ENCODE measurements at regions not wholly inside any gene's neighbourhood (a gene's known extent, or its start where the extent isn't known, plus 50 kb on each side); places are given as distances from the start of the nearest gene placed in this dataset.
A peak's percentile ranks its signal among the peaks of the same experiment; 100 is the strongest.

DNA sequence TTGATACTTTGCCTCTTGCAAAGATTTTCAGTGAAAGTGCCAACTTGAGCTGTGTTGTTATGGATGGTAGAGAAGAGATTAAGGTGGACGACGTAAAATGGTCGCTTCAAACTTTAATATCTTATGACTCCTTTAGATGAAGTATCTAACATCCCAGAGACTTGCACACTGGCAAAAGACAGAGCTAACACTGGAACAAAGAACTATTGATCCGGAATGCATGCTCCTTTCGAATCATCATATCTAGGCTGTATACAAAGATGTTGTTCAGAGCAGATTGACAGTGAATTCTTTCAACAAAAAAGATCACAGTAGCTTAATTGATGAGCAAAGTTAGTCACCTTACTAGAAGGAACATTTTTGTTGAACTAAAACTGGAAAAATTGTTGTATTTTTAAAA is 592.7 kb downstream of the NXPH1 start:
- TF ChIP-seq, protein P1, sequence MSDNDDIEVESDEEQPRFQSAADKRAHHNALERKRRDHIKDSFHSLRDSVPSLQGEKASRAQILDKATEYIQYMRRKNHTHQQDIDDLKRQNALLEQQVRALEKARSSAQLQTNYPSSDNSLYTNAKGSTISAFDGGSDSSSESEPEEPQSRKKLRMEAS (IDR thresholded peaks at IDR 0.05; ENCODE audit: low read depth, low read length) = no peak
- TF ChIP-seq POLR2A (IDR thresholded peaks at IDR 0.05; ENCODE audit: extremely low read depth, insufficient read length) (no peak), MYC (IDR thresholded peaks at IDR 0.05; ENCODE audit: low read depth, low read length) (no peak)
- TF ChIP-seq, protein P2, sequence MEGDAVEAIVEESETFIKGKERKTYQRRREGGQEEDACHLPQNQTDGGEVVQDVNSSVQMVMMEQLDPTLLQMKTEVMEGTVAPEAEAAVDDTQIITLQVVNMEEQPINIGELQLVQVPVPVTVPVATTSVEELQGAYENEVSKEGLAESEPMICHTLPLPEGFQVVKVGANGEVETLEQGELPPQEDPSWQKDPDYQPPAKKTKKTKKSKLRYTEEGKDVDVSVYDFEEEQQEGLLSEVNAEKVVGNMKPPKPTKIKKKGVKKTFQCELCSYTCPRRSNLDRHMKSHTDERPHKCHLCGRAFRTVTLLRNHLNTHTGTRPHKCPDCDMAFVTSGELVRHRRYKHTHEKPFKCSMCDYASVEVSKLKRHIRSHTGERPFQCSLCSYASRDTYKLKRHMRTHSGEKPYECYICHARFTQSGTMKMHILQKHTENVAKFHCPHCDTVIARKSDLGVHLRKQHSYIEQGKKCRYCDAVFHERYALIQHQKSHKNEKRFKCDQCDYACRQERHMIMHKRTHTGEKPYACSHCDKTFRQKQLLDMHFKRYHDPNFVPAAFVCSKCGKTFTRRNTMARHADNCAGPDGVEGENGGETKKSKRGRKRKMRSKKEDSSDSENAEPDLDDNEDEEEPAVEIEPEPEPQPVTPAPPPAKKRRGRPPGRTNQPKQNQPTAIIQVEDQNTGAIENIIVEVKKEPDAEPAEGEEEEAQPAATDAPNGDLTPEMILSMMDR (IDR thresholded peaks at IDR 0.05; ENCODE audit: low read depth, low read length) = no peak
- H3K4me3 ChIP-seq (ENCODE audit: low read depth, low read length) = no peak overlapping the region
- DNase-seq (ENCODE audit: low read depth) = no peak

DNA sequence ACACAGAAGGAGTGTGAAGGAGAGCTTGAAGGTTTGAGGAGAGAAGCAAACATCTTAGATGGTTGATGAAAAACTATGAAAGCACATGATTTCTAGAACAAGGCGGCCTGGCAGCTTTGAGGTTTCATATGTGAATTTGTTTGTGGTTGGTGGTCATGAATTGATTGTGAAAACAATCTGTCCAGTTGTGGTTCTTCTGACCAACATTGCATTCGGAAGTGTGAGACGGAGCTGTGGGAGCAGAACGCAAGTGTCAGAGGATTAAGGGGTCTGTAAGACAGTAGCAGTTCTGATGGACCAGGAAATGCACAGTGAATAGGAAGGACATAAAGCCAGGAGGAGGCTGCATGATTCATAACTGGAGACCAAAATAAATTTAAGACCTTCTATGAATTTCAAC is 594.6 kb downstream of the NXPH1 start:
- no peak for TF ChIP-seq POLR2A (IDR thresholded peaks at IDR 0.05; ENCODE audit: extremely low read depth, insufficient read length)
- TF ChIP-seq, protein P2 (IDR thresholded peaks at IDR 0.05; ENCODE audit: low read depth, low read length) = no peak
- no peak for TF ChIP-seq MYC (IDR thresholded peaks at IDR 0.05; ENCODE audit: low read depth, low read length)
- TF ChIP-seq, protein P1 (IDR thresholded peaks at IDR 0.05; ENCODE audit: low read depth, low read length) = no peak
- DNase-seq (ENCODE audit: low read depth) = peak; percentile 9
- H3K4me3 ChIP-seq (ENCODE audit: low read depth, low read length) = no peak overlapping the region

DNA sequence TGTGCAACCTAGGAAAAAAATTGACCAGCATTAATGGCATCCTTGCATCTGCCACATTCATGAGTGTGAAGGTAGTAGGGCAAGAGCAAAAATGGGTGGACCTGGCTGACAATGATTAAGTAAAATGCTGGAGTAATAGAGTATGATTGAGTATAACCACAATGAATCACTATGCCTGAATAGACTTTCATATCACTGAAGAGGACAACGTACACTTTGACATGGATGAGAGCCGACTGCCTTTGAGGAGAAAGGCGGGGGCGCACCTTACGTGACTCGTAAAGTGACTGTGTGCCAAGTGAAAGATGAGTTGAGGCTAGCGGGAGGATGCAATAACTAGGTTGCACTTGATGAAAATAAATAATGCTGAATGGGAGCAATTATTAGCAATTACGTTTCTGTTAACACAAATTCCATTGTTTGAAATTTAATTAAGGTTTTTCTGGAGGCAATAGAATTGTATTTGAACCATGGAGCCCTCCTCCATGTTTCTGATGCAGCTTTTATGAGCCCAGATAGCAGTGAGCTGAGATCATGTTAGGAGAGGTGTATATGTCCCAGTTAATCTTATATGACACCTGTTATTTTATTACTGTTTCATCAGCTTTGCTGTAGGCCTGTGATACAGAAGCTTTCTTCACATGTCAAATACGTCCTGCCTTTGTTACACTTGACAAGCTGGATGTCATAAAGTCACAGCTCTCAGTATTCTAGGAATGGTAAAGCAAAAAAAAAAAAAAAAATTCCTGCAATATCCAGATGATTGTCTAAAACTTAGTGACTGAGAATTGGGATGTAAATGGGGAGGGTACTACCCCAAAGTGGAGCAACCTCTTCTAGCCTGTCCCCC is 596.5 kb downstream of the NXPH1 start:
- no peak overlapping the region for H3K4me3 ChIP-seq (ENCODE audit: low read depth, low read length)
- no peak for DNase-seq (ENCODE audit: low read depth)
- TF ChIP-seq MYC (IDR thresholded peaks at IDR 0.05; ENCODE audit: low read depth, low read length) (no peak), POLR2A (IDR thresholded peaks at IDR 0.05; ENCODE audit: extremely low read depth, insufficient read length) (no peak)
- TF ChIP-seq, protein P2 (IDR thresholded peaks at IDR 0.05; ENCODE audit: low read depth, low read length) = no peak
- TF ChIP-seq, protein P1 (IDR thresholded peaks at IDR 0.05; ENCODE audit: low read depth, low read length) = no peak

DNA sequence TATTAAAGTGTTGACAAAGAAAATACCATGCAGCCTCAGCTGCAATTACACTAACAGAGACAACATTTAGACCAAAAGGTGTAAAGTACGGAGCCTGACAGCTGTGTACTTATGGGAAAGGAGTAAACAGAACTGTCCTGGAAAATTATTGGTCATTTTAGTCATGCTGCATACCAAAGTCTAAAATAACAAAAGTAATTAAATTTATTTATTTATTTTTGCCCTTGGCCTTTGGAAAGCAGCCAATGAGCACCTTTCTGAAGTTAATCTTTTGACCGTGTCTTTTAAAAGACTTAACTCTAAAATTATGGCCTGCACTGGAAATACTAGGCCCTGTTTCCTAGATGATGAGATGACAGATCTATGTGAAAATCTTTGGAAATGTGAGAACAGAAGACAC is 597.6 kb downstream of the NXPH1 start:
- DNase-seq (ENCODE audit: low read depth) = no peak
- TF ChIP-seq POLR2A (IDR thresholded peaks at IDR 0.05; ENCODE audit: extremely low read depth, insufficient read length) = no peak
- TF ChIP-seq, protein P2 (IDR thresholded peaks at IDR 0.05; ENCODE audit: low read depth, low read length) = no peak
- no peak for TF ChIP-seq MYC (IDR thresholded peaks at IDR 0.05; ENCODE audit: low read depth, low read length)
- TF ChIP-seq, protein P1 (IDR thresholded peaks at IDR 0.05; ENCODE audit: low read depth, low read length) = no peak
- no peak overlapping the region for H3K4me3 ChIP-seq (ENCODE audit: low read depth, low read length)

DNA sequence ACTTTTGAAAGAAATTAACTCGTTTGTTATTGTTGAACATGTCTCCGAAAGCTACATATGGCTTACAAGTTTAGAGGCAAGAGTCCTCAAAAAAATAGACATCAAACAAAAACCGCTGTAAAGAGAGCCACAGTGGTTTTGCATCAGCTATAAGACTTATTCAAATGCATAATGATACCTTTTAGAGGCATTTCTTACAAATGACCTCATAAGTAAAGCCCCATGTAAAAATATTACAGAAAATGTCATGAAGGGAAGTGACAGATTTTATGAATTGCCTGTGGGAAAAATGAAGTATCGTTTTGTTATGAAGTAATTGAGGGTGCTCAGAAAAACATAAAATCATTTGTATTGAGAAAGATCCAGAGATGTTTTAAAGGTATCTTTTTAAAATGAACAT is 598.0 kb downstream of the NXPH1 start:
- no peak for TF ChIP-seq MYC (IDR thresholded peaks at IDR 0.05; ENCODE audit: low read depth, low read length)
- TF ChIP-seq, protein P2 (IDR thresholded peaks at IDR 0.05; ENCODE audit: low read depth, low read length) = no peak
- TF ChIP-seq POLR2A (IDR thresholded peaks at IDR 0.05; ENCODE audit: extremely low read depth, insufficient read length) = no peak
- TF ChIP-seq, protein P1 (IDR thresholded peaks at IDR 0.05; ENCODE audit: low read depth, low read length) = no peak
- DNase-seq (ENCODE audit: low read depth) = no peak
- no peak overlapping the region for H3K4me3 ChIP-seq (ENCODE audit: low read depth, low read length)

Data from NB4 (cell line).